ENCODE measurements at regions not wholly inside any gene's neighbourhood (a gene's known extent, or its start where the extent isn't known, plus 50 kb on each side); places are given as distances from the start of the nearest gene placed in this dataset.
A peak's percentile ranks its signal among the peaks of the same experiment; 100 is the strongest.

- H3K36me3 ChIP-seq (ENCODE audit: low read depth) = no peaks in the 10 kb centered on the region
- H3K4me1 ChIP-seq (ENCODE audit: low read depth) = no peaks in the 10 kb centered on the region
- DNase-seq = peak in 2 of 3 donors; percentile 24 to 33
- intact Hi-C loops (cut with DNase I, micrococcal nuclease) = no loop called here
- H3K9me3 ChIP-seq = no peaks in the 10 kb centered on the region
- no peak overlapping the region for H3K4me3 ChIP-seq
- peak; percentile 53 for ATAC-seq
- TF ChIP-seq, protein P1, sequence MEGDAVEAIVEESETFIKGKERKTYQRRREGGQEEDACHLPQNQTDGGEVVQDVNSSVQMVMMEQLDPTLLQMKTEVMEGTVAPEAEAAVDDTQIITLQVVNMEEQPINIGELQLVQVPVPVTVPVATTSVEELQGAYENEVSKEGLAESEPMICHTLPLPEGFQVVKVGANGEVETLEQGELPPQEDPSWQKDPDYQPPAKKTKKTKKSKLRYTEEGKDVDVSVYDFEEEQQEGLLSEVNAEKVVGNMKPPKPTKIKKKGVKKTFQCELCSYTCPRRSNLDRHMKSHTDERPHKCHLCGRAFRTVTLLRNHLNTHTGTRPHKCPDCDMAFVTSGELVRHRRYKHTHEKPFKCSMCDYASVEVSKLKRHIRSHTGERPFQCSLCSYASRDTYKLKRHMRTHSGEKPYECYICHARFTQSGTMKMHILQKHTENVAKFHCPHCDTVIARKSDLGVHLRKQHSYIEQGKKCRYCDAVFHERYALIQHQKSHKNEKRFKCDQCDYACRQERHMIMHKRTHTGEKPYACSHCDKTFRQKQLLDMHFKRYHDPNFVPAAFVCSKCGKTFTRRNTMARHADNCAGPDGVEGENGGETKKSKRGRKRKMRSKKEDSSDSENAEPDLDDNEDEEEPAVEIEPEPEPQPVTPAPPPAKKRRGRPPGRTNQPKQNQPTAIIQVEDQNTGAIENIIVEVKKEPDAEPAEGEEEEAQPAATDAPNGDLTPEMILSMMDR (IDR thresholded peaks at IDR 0.05) = peak; percentile 19
Measured at GRCh38 chr20:60262967-60263603, 304.9 kb downstream of the CDH26 start.

- H3K9me3 ChIP-seq = no peaks in the 10 kb centered on the region
- TF ChIP-seq, protein P1 (IDR thresholded peaks at IDR 0.05) = no peak
- no peak overlapping the region for H3K4me3 ChIP-seq
- H3K4me1 ChIP-seq (ENCODE audit: low read depth) = no peaks in the 10 kb centered on the region
- intact Hi-C loops (cut with DNase I, micrococcal nuclease) = no loop called here
- no peaks in the 10 kb centered on the region for H3K36me3 ChIP-seq (ENCODE audit: low read depth)
- DNase-seq = no peak
- no peak for ATAC-seq
Measured at GRCh38 chr20:60263725-60264709, 305.8 kb downstream of the CDH26 start.

DNA sequence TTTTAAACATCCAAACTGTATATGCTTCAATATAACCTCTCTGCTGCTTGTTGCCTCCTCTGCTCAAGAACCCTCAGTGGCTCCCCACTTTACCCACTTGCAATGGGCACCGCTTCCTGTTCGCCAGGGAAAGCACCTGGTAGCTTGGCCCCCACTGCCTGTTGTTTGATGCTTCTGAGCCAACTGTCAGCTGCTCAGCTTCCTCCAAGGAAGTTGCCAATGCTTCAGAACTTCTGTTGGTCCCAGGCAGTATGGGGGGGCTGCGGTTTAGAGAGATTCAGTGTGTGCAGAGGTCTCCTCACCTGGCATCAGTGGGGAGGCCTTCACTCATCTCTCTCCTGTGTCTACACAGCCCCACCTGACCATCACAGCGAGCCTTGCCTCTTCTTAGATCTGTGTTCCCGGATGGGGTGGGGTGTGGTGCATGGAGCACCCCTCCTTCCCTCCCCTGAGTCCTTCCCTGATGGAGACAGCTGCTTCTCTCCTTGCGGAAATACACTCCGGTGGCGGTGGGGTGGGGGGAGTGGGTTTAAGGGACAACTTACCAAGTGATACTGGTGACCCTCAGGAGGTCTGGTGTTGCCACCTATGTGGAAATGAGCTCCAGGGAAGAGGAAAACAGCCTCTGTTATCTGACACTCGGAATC, 308.1 kb downstream of the CDH26 start:
- no peak for ATAC-seq
- Histone ChIP-seq H3K9me3 (no peaks in the 10 kb centered on the region), H3K4me3 (no peak overlapping the region), H3K36me3 (ENCODE audit: low read depth) (no peaks in the 10 kb centered on the region), H3K4me1 (ENCODE audit: low read depth) (no peaks in the 10 kb centered on the region)
- no peak for DNase-seq
- intact Hi-C loops (cut with DNase I, micrococcal nuclease) = no loop called here
- TF ChIP-seq, protein P1 (IDR thresholded peaks at IDR 0.05) = no peak

- ATAC-seq (no peak), DNase-seq (no peak)
- Histone ChIP-seq H3K4me3 (no peak overlapping the region), H3K9me3 (no peaks in the 10 kb centered on the region), H3K36me3 (ENCODE audit: low read depth) (no peaks in the 10 kb centered on the region), H3K4me1 (ENCODE audit: low read depth) (no peaks in the 10 kb centered on the region)
- TF ChIP-seq, protein P1 (IDR thresholded peaks at IDR 0.05) = no peak
- intact Hi-C loops (cut with DNase I, micrococcal nuclease) = no loop called here
Measured at GRCh38 chr20:60268491-60268890, 310.3 kb downstream of the CDH26 start.

GRCh38 chr20:60269573-60270162, 311.4 kb downstream of the CDH26 start:
- no peaks in the 10 kb centered on the region for H3K9me3 ChIP-seq
- H3K4me1 ChIP-seq (ENCODE audit: low read depth) = no peaks in the 10 kb centered on the region
- no peaks in the 10 kb centered on the region for H3K36me3 ChIP-seq (ENCODE audit: low read depth)
- H3K4me3 ChIP-seq = no peak overlapping the region
- intact Hi-C loops (cut with DNase I, micrococcal nuclease) = no loop called here
- ATAC-seq (no peak), DNase-seq (no peak)
- TF ChIP-seq, protein P1 (IDR thresholded peaks at IDR 0.05) = no peak
